Spleen (tissue), 7 donors: ENCODE measurements at regions not wholly inside any gene's neighbourhood (a gene's known extent, or its start where the extent isn't known, plus 50 kb on each side); places are given as distances from the start of the nearest gene placed in this dataset.

ENCODE experiments used
- POLR2A ChIP-seq, 3 donors: fragments of 450-650 bp; IDR thresholded peaks; one replicate each; pipeline ENCODE4 v1.5.1; 2017; ENCODE audit warnings: antibody characterized with exemption in 3 of 3, mild to moderate bottlenecking in 1 of 3
- POLR2AphosphoS5 ChIP-seq, 3 donors: sonication (generic); formaldehyde crosslinking; IDR thresholded peaks; one replicate each; pipeline ENCODE4 v1.5.1; 2017; ENCODE audit warnings: antibody characterized with exemption in 3 of 3
- TF ChIP-seq, protein P1 (sequence below), 11 experiments: fragments of 200-600 bp in 7 of 11; fragments of 450-650 bp in 4 of 11; sonication (generic) in 4 of 11; IDR thresholded peaks in 8 of 11; conservative IDR thresholded peaks in 3 of 11; 1 replicate in 7 of 11; 2 replicates in 4 of 11; pipeline versions ENCODE4 v1.4.0 to v1.8.0; 2016 to 2021; ENCODE audit warnings: antibody characterized with exemption in 11 of 11, inconsistent platforms in 4 of 11, mild to moderate bottlenecking in 1 of 11
- donor health status: DM: no; HTN: no; CAD: no; lungs with moderate emphysema.
- donor health status: DM: no; HTN: no; CAD: no.
- donor health status: DM: no; HTN: no; CAD: no.

DNA sequence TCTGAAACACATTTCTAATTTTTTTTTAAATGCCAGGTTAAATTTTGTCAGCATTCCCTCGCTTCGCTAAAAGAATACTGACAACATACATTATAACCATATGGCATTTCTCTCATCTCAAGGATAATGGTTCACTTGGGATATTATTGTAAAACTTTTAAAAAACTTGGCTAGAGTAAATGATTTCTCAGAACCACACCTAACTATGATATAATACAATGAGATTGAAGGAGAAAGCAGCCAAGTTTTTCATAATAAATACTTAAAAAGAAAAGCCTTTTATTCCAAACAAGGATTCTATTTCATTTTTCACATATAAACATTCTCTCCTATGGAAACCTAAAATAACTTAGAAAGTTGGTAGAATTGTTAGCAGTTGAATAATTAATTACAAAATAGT, 413.9 kb downstream of the HGF start:
- TF ChIP-seq, protein P1, sequence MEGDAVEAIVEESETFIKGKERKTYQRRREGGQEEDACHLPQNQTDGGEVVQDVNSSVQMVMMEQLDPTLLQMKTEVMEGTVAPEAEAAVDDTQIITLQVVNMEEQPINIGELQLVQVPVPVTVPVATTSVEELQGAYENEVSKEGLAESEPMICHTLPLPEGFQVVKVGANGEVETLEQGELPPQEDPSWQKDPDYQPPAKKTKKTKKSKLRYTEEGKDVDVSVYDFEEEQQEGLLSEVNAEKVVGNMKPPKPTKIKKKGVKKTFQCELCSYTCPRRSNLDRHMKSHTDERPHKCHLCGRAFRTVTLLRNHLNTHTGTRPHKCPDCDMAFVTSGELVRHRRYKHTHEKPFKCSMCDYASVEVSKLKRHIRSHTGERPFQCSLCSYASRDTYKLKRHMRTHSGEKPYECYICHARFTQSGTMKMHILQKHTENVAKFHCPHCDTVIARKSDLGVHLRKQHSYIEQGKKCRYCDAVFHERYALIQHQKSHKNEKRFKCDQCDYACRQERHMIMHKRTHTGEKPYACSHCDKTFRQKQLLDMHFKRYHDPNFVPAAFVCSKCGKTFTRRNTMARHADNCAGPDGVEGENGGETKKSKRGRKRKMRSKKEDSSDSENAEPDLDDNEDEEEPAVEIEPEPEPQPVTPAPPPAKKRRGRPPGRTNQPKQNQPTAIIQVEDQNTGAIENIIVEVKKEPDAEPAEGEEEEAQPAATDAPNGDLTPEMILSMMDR (IDR thresholded peaks at IDR 0.05 in 8 of 11, conservative IDR thresholded peaks at IDR 0.05 in 3 of 11): no peak
- TF ChIP-seq POLR2AphosphoS5 (IDR thresholded peaks at IDR 0.05) (no peak), POLR2A (IDR thresholded peaks at IDR 0.05) (no peak)
